ENCODE measurements at regions not wholly inside any gene's neighbourhood (a gene's known extent, or its start where the extent isn't known, plus 50 kb on each side); places are given as distances from the start of the nearest gene placed in this dataset.

- DNase-seq = no peak
These were observed 54.3 kb upstream of the CBLB start for GRCh38 chr3:105923140-105923539.

GRCh38 chr3:105927741-105928140 lies 58.9 kb upstream of the CBLB start:
- no peak for DNase-seq

DNA sequence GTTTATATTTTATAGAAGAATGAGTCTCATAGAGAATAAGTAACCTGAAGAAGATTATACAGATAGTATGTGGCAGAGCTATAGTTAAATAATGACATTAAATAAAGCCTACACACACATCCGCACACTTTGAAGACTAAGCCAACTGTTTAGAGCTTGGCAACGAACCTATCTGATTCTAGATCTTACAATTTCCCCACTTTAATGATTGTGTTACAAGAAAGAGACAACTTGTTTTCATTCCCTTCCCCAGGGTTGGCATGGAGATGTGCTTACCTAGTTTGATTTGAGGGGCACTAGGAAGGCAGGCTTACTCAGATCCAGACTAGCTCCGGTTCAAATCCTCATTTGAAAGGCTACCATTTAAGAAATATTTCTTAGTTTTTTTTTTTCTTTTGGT lies 61.9 kb upstream of the CBLB start:
- no peak for DNase-seq

- DNase-seq = no peak
These were observed 62.7 kb upstream of the CBLB start for GRCh38 chr3:105931500-105931899.

- DNase-seq = no peak
These were observed 65.1 kb upstream of the CBLB start for GRCh38 chr3:105933871-105934270.

- DNase-seq = no peak
These were observed 69.3 kb upstream of the CBLB start for GRCh38 chr3:105938101-105938500.

- DNase-seq = no peak
These were observed 70.0 kb upstream of the CBLB start for GRCh38 chr3:105938806-105939205.

DNA sequence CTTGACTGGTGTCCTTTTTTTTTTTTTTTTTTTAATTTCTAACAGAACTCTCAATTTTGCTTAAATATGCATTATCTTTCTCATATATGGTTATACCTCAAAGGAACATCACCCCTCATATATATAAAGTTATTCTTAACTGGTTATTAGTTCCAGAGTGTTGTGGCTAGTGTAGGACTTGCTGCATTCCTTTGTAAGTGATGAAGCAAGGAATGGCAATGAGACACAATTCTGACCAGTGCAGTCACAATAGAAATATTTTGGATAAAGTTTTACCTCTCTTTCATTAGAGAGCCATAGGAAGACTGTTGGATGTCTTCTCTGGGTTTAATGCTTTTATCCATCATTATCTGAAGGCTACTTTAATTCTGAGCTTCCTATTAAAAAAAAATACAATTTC lies 75.5 kb upstream of the CBLB start:
- DNase-seq = no peak

GRCh38 chr3:105944721-105945120 lies 75.9 kb upstream of the CBLB start:
- no peak for DNase-seq

- no peak for DNase-seq
These were observed 79.3 kb upstream of the CBLB start for GRCh38 chr3:105948101-105948500.

- no peak for DNase-seq
These were observed 82.2 kb upstream of the CBLB start for GRCh38 chr3:105950881-105951600.

- no peak for DNase-seq
These were observed 85.0 kb upstream of the CBLB start for GRCh38 chr3:105953831-105954230.

DNA sequence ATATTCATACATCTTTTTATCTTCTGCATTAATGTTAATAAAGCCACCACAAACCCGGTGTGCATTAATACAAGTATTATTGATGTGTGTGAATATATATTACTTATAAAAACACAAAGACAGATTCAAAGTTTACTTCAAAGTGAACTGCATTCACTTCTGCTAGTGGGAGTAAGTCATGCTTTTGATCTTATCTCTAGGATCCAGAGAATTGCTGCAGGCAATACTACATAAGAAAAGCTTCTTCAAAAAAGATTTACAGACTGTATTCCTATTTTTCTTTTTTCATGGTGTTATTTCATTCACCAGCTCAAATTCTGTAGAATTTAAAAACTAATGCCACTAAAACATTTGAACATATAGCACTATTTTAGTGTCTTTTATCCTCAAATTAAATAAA lies 87.5 kb upstream of the CBLB start:
- no peak for DNase-seq

DNA sequence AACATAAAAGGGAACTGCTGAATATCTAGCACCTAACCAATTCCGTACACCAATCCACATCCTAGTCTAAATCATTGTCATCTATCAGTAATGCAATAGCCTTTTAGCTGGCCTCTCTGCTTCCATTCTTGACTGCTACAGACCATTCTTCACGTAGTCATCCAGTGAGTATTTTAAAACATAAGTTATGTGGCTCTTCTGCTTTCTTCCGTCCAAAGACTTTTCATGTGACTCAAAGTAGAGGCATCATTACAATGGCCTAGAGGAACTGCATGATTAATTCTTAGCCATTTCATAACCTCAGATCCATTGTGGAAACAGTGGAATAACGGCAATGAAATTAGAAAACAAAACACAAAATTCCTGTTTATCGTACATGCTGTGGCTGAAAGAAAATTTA lies 88.9 kb upstream of the CBLB start:
- DNase-seq = no peak

DNA sequence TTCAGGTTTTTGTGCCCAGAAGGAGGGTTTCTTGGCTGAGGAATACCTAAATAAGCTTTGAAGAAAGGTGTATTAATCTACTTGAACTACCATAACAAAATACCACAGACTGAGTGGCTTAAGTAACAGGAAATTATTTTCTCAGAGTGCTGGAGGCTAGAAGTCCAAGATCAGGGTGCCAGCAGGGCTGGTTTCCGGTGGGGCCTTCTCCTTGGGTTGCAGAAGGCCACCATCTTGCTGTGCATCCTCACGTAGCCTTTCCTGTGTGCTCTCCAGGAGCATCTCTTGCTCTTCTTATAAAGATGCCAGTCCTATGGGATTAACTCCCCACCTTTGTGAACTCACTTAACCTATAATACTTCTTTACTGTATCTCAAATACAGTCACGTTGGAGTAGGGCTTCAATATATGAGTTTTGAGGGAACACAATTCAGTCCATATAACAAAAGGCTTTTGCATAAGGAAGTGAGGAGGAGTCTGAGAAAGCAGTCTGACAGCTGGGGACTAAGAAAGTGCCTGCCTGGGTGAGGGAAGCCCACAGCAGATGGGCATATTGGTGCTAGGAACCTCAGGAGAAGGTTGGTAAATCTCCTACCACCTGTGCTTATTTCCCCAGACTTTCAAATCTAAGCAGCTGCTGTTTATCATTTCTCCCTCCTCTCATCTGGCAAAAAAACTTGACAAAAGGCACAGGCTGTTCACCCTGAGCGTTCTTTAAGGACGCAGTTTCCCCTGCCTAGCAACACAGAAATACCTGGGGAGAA lies 89.6 kb upstream of the CBLB start:
- DNase-seq = no peak

DNA sequence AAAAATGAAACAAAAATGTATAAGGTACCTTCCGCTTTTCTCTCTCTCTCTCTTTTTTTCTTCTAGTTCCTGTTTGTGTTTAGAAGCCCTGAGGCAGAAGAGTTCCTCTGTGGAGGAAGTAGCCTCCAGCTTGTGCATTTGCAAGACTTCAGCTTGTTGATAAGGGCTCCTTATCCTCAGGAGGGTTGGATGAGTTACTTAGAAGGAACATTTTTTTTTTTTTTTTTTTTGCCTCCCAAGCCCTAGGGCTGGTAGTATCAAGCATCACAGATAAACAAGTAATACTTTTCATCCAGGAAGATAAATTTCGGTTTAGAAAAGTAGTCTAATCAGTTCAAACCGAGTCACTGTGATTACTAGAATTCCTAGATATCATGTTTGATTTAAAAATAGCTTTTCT lies 91.0 kb upstream of the CBLB start:
- DNase-seq = no peak

DNA sequence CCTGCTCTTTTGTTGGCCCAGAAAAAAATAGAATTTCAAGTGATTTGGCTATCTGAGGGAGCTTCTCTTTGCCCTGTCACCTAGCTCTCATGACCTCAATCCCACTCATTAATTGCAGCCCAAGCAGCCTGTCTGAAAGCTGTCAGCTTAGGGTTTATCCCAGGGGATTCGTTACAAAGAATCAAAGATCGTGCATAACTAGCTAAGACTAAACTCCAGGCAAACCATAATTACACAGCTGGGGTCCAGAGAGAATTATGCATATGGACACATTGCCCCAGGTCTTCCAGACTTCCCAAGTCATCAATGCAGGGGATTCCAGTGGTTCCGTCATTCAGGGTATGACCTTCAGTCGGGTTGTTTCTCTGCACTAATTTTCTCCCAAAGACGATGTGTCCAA lies 91.6 kb upstream of the CBLB start:
- no peak for DNase-seq

GRCh38 chr3:105963161-105963560 lies 94.3 kb upstream of the CBLB start:
- DNase-seq = no peak

- DNase-seq = no peak
These were observed 96.6 kb upstream of the CBLB start for GRCh38 chr3:105965384-105965783.

GRCh38 chr3:105967117-105967516 lies 98.3 kb upstream of the CBLB start:
- no peak for DNase-seq

- no peak for DNase-seq
These were observed 101.5 kb upstream of the CBLB start for GRCh38 chr3:105970283-105970682.

DNA sequence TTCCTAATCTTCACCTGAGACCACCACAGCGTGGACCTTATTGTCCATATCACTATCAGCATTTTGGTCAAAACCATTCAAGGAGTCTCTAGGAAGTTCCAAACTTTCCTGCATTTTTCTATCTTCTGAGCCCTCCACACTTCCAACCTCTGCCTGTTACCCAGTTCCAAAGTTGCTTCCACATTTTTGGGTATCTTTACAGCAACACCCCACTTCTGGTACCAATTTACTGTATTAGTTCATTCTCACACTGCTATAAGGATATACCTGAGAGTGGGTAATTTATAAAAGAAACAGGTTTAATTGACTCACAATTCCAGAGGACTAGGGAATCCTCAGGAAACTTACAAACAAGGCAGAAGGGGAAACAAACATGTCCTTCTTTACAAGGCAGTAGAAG lies 103.3 kb upstream of the CBLB start:
- no peak for DNase-seq

GRCh38 chr3:105974381-105974780 lies 105.6 kb upstream of the CBLB start:
- DNase-seq = no peak

- DNase-seq = no peak
These were observed 107.4 kb upstream of the CBLB start for GRCh38 chr3:105976196-105976595.

GRCh38 chr3:105979961-105980360 lies 111.1 kb upstream of the CBLB start:
- DNase-seq = no peak

Measured in GF-D8 (cell line).